AG04450 (cell line): ENCODE measurements at regions not wholly inside any gene's neighbourhood (a gene's known extent, or its start where the extent isn't known, plus 50 kb on each side); places are given as distances from the start of the nearest gene placed in this dataset.

Experiments
- CTCF ChIA-PET: fragments of 300-600, 350-600 bp; formaldehyde crosslinking; extraction: SDS; loops from one replicate; lab custom pipeline; 2022; ENCODE audit warnings: antibody characterized with exemption, inconsistent platforms; lab: Charles Lee
- POLR2A ChIA-PET: fragments of 350-600 bp; formaldehyde crosslinking; extraction: SDS; loops from one replicate; lab custom pipeline; 2021; ENCODE audit warnings: antibody characterized with exemption, inconsistent platforms; lab: Yijun Ruan, JAX
- DNase-seq: peaks from one replicate; pipeline ENCODE4 v3.0.0-alpha.2; 2011; ENCODE audit warnings: low read depth, low spot score
- H3K27ac ChIP-seq: one replicate; pipeline ENCODE4 v1.5.1; 2012; ENCODE audit warnings: low read depth, low read length, control low read depth
- H3K27me3 ChIP-seq: one replicate; pipeline ENCODE4 v1.6.0; 2012; ENCODE audit warnings: low read length; ENCODE audit not compliant: control insufficient read depth, insufficient read depth
- H3K4me3 ChIP-seq: 2 replicates; pipeline ENCODE4 v1.5.1; 2011; ENCODE audit warnings: mild to moderate bottlenecking, low read depth, low read length, control low read depth
- H3K9me3 ChIP-seq: 2 replicates; pipeline ENCODE4 v1.5.1; 2012; ENCODE audit warnings: low read length; ENCODE audit not compliant: control insufficient read depth, insufficient read depth
- TF ChIP-seq, protein P1 (sequence below): IDR thresholded peaks from 2 replicates; pipeline ENCODE4 v1.5.1; 2011; ENCODE audit warnings: low read depth, low read length, control low read depth, inconsistent platforms

DNA sequence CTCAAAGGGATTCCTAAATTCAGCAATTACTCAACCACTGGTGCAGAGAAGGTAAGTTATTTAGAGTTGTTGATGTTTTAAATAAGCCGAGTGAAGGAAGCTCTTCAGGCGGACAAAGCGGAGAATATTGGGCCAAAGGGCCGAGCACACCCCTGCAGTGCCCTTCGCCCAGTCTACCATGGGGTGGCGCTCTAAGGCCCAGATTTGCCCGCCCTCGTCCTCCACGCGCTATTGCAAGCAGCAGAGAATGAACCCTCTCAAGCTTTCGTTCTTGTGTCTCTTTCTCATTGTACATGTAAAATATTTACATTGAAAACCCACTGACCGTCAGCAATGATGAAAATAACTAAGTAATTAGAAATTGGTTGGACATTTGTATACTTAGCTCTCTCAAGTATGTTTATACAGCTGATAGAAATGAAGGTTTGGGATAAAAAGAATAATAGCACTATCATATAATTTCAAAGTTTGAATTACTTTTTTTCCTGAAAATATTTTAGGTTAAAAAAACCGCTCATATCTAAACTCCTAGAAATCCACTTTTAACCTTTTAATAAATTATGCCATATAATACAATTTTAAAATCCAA is 195.0 kb upstream of the CEP162 start:
- CTCF ChIA-PET, result interaction anchor here (0.6 to 5.3 kb wide), 38 partner anchors 9 to 1058 kb away, joined by 3 to 50 read pairs (median 4); no protein-coding TSS in a partner anchor

DNA sequence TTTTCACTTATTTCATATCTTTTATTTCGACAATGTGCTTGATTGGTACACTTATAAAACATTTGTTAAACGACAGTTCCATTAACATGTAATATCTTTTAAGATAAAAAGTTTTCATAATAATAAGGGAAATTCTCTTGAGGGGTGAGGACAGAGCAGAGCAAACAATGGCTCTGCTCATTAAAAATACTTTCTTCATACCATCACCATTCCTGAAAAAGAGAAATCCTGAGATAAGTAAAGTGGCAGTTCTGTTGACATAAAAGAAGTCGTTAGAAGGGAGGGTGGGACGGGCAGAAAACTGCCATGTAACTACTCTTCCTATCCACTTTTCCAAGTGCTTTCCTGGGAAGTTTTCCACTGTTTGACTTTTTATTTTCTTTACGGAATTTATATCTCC is 193.6 kb upstream of the CEP162 start:
- Histone ChIP-seq H3K27ac (no peak overlapping the region), H3K4me3 (no peak overlapping the region), H3K27me3 (peaks cover 2% of the 10 kb centered on the region), H3K9me3 (no peaks in the 10 kb centered on the region)
- CTCF ChIA-PET, result interaction anchor here (1.1 to 2.2 kb wide), 6 partner anchors 15 to 906 kb away, joined by 3 to 26 read pairs (median 8); no protein-coding TSS in a partner anchor
- no peak for DNase-seq
- TF ChIP-seq, protein P1, sequence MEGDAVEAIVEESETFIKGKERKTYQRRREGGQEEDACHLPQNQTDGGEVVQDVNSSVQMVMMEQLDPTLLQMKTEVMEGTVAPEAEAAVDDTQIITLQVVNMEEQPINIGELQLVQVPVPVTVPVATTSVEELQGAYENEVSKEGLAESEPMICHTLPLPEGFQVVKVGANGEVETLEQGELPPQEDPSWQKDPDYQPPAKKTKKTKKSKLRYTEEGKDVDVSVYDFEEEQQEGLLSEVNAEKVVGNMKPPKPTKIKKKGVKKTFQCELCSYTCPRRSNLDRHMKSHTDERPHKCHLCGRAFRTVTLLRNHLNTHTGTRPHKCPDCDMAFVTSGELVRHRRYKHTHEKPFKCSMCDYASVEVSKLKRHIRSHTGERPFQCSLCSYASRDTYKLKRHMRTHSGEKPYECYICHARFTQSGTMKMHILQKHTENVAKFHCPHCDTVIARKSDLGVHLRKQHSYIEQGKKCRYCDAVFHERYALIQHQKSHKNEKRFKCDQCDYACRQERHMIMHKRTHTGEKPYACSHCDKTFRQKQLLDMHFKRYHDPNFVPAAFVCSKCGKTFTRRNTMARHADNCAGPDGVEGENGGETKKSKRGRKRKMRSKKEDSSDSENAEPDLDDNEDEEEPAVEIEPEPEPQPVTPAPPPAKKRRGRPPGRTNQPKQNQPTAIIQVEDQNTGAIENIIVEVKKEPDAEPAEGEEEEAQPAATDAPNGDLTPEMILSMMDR, result no peak
- POLR2A ChIA-PET, result no interaction called here

More for the DNA sequence above, 195.0 kb upstream of the CEP162 start:
- H3K27me3 ChIP-seq, result peaks cover 6% of the 10 kb centered on the region
- H3K9me3 ChIP-seq, result no peaks in the 10 kb centered on the region
- H3K4me3 ChIP-seq, result no peak overlapping the region
- POLR2A ChIA-PET, result interaction anchor here (0.6 kb wide), 1 partner anchor 539 kb away, joined by 3 read pairs; no protein-coding TSS in a partner anchor
- TF ChIP-seq, protein P1, result peak; percentile 81
- no peak overlapping the region for H3K27ac ChIP-seq
- DNase-seq, result peak; percentile 15

DNA sequence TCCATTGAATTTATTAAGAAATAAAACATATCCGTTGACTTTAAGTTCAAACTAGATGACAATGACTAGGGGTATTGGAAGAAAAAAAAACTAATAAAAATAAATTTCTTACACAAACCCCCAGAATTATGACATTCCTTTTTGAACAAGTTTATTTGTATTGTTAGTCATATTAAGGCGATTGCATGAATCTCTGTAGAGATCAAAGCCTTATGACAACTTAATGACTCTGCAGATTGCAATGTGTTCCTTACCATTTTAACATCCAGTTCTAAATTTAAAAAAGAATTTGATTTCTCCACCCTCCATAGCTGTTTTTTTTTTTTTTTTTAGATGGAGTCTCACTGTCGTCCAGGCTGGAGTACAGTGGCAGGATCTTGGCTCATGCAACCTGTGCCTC is 189.8 kb upstream of the CEP162 start:
- ChIA-PET POLR2A (no interaction called here), CTCF (interaction anchor here (0.5 kb wide), 1 partner anchor 358 kb away, joined by 4 read pairs; no protein-coding TSS in a partner anchor)
- TF ChIP-seq, protein P1, result no peak
- Histone ChIP-seq H3K9me3 (no peaks in the 10 kb centered on the region), H3K27ac (no peak overlapping the region), H3K27me3 (no peaks in the 10 kb centered on the region), H3K4me3 (no peak overlapping the region)
- DNase-seq, result no peak

DNA sequence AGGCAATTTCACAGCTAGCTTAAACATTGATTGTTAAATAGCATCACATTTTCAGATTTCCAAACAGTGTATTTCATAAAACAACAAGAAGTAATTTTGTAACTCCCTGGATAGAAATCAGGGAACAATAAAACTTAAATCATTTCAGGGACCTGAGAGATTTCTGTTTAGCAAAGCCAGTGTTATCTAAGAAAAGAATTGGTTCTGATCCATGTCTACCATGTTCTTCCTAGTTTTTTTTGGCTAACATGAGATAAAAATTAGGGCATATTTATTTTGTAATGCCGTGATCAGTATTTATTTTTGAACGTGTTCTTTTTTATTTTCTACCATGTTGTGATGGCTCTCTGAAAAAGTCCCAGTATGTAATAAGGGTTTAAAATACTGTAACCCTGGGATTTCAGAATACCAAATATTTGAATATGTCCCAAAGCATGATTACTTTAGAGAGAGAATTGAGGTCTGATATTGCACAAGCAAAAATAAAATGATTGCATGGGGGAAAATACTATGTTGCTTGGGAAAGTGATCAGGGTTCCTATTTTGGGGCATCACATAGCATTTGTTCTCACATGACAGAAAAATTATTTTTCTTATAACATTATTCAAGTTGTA is 188.7 kb upstream of the CEP162 start:
- ChIA-PET POLR2A (no interaction called here), CTCF (no interaction called here)
- no peak overlapping the region for H3K4me3 ChIP-seq
- no peak for DNase-seq
- TF ChIP-seq, protein P1, result no peak
- H3K9me3 ChIP-seq, result no peaks in the 10 kb centered on the region
- no peak overlapping the region for H3K27ac ChIP-seq
- no peaks in the 10 kb centered on the region for H3K27me3 ChIP-seq

DNA sequence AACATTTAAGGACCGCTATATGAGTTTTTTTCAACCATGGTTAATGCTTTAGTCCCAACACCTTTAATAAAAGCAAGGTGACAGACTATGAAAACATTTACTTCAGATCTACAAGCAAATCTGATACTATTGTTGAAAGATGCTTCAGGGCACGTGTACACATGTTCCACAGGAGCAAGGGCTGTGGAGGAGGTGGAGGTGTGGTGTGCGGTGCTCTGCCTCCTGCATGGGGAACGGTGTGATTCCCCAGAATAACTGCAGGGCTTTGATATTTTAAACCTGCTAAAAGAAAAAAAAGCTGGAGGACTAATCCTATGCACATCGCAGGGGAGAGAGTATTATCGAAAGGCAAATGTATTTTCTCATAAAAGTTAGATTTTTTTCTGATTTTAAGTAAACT is 188.1 kb upstream of the CEP162 start:
- TF ChIP-seq, protein P1, result no peak
- ChIA-PET POLR2A (no interaction called here), CTCF (no interaction called here)
- H3K27me3 ChIP-seq, result no peaks in the 10 kb centered on the region
- no peak for DNase-seq
- H3K27ac ChIP-seq, result no peak overlapping the region
- H3K9me3 ChIP-seq, result no peaks in the 10 kb centered on the region
- no peak overlapping the region for H3K4me3 ChIP-seq
